ENCODE measurements at regions not wholly inside any gene's neighbourhood (a gene's known extent, or its start where the extent isn't known, plus 50 kb on each side); places are given as distances from the start of the nearest gene placed in this dataset.

GRCh38 chr4:115844180-115844579 is 730.8 kb upstream of the NDST4 start:
- Histone ChIP-seq H3K4me2 (ENCODE audit: low read length) (peak overlapping the region; percentile 49), H3F3A (ENCODE audit: low read length, unreplicated experiment) (no peaks in the 10 kb centered on the region), H3K9me2 (replicated peaks; ENCODE audit: low read length) (no peaks in the 10 kb centered on the region), H3K9me3 (ENCODE audit: low read length) (no peaks in the 10 kb centered on the region), H3K4me1 (ENCODE audit: insufficient read depth, low read length) (peaks cover 22% of the 10 kb centered on the region), H2AFZ (ENCODE audit: low read length) (peak overlapping the region; percentile 43), H3K27me3 (ENCODE audit: low read length) (no peaks in the 10 kb centered on the region), H3K4me3 (ENCODE audit: low read length) (no peak overlapping the region), H3K9ac (ENCODE audit: low read length) (no peak overlapping the region), H3K27ac (ENCODE audit: low read length) (no peak overlapping the region), H3K79me2 (ENCODE audit: low read length) (no peaks in the 10 kb centered on the region), H3K36me3 (ENCODE audit: low read depth, low read length) (no peaks in the 10 kb centered on the region), H4K20me1 (ENCODE audit: low read length) (no peaks in the 10 kb centered on the region)
- intact Hi-C loops (cut with micrococcal nuclease), result no loop called here
- ATAC-seq (peak; percentile 38; the same call in 1 of the 2 replicates), DNase-seq (peak; percentile 37)
- ChIA-PET CTCF (no interaction called here), POLR2A (ENCODE audit: unreplicated experiment) (no interaction called here)
- no peak for TF ChIP-seq EZH2 (IDR thresholded peaks at IDR 0.05; ENCODE audit: low read length, unreplicated experiment)
- BruUV-seq (replicated peaks), result no TSS peak

- no peaks in the 10 kb centered on the region for H3K36me3 ChIP-seq (ENCODE audit: low read depth, low read length)
- H3K27ac ChIP-seq (ENCODE audit: low read length), result no peak overlapping the region
- ATAC-seq, result peak; percentile 73
- H3K9ac ChIP-seq (ENCODE audit: low read length), result no peak overlapping the region
- ChIA-PET POLR2A (ENCODE audit: unreplicated experiment) (no interaction called here), CTCF (no interaction called here)
- DNase-seq, result peak; percentile 75
- no peaks in the 10 kb centered on the region for H3K79me2 ChIP-seq (ENCODE audit: low read length)
- TF ChIP-seq EZH2phosphoT487 (IDR thresholded peaks at IDR 0.05; ENCODE audit: borderline replicate concordance, low read length) (no peak), CTCF (conservative IDR thresholded peaks at IDR 0.05; ENCODE audit: low read depth, low read length) (no peak), EZH2 (IDR thresholded peaks at IDR 0.05; ENCODE audit: low read length, unreplicated experiment) (no peak)
- H3K4me1 ChIP-seq (ENCODE audit: insufficient read depth, low read length), result peaks cover 22% of the 10 kb centered on the region
- H3K4me3 ChIP-seq (ENCODE audit: low read length), result no peak overlapping the region
- no peak overlapping the region for H2AFZ ChIP-seq (ENCODE audit: low read length)
- H3K9me3 ChIP-seq (ENCODE audit: low read length), result no peaks in the 10 kb centered on the region
- no peaks in the 10 kb centered on the region for H4K20me1 ChIP-seq (ENCODE audit: low read length)
- H3F3A ChIP-seq (ENCODE audit: low read length, unreplicated experiment), result no peaks in the 10 kb centered on the region
- H3K27me3 ChIP-seq (ENCODE audit: low read length), result no peaks in the 10 kb centered on the region
- no peak overlapping the region for H3K4me2 ChIP-seq (ENCODE audit: low read length)
- H3K9me2 ChIP-seq (replicated peaks; ENCODE audit: low read length), result no peaks in the 10 kb centered on the region
- BruUV-seq (replicated peaks), result no TSS peak
- intact Hi-C loops (cut with micrococcal nuclease), result no loop called here
These were observed 728.5 kb upstream of the NDST4 start for GRCh38 chr4:115841871-115842270.

- CTCF ChIA-PET, result no interaction called here
- no peaks in the 10 kb centered on the region for H3K36me3 ChIP-seq (ENCODE audit: low read depth, low read length)
- no peaks in the 10 kb centered on the region for H3K27me3 ChIP-seq (ENCODE audit: low read length)
- no peaks in the 10 kb centered on the region for H3K9me3 ChIP-seq (ENCODE audit: low read length)
- no peak overlapping the region for H3K4me3 ChIP-seq (ENCODE audit: low read length)
- H4K20me1 ChIP-seq (ENCODE audit: low read length), result no peaks in the 10 kb centered on the region
- H2AFZ ChIP-seq (ENCODE audit: low read length), result peak overlapping the region; percentile 59
- peak; percentile 72 for DNase-seq
- peak overlapping the region; percentile 48 for H3K4me2 ChIP-seq (ENCODE audit: low read length)
- H3K79me2 ChIP-seq (ENCODE audit: low read length), result no peaks in the 10 kb centered on the region
- no peaks in the 10 kb centered on the region for H3F3A ChIP-seq (ENCODE audit: low read length, unreplicated experiment)
- peak overlapping the region; percentile 33; the same call in 1 of the 2 replicates for H3K9ac ChIP-seq (ENCODE audit: low read length)
- H3K4me1 ChIP-seq (ENCODE audit: insufficient read depth, low read length), result peaks cover 10% of the 10 kb centered on the region
- no peak overlapping the region for H3K27ac ChIP-seq (ENCODE audit: low read length)
- ATAC-seq, result peak; percentile 86
- no peaks in the 10 kb centered on the region for H3K9me2 ChIP-seq (replicated peaks; ENCODE audit: low read length)
- TF ChIP-seq EZH2phosphoT487 (IDR thresholded peaks at IDR 0.05; ENCODE audit: borderline replicate concordance, low read length) (no peak), EZH2 (IDR thresholded peaks at IDR 0.05; ENCODE audit: low read length, unreplicated experiment) (no peak), CTCF (conservative IDR thresholded peaks at IDR 0.05; ENCODE audit: low read depth, low read length) (no peak)
- POLR2A ChIA-PET (ENCODE audit: unreplicated experiment), result no interaction called here
- BruUV-seq (replicated peaks), result no TSS peak
- intact Hi-C loops (cut with micrococcal nuclease), result no loop called here
These were observed 721.0 kb upstream of the NDST4 start for GRCh38 chr4:115834441-115834840.

Data from PC-3 (cell line).